Testis (tissue), 2 donors: ENCODE measurements at regions not wholly inside any gene's neighbourhood (a gene's known extent, or its start where the extent isn't known, plus 50 kb on each side); places are given as distances from the start of the nearest gene placed in this dataset.

Experiments used
- DNase-seq: peaks from one replicate; pipeline ENCODE4 v3.0.0-alpha.2; 2019
- H3K27ac ChIP-seq, 2 donors: fragments of 200-600 bp; sonication (generic); one replicate each; pipeline ENCODE4 v1.5.1; 2019
- H3K27me3 ChIP-seq: fragments of 200-600 bp; sonication (generic); one replicate; pipeline ENCODE4 v1.5.1; 2019
- H3K36me3 ChIP-seq: fragments of 200-600 bp; sonication (generic); one replicate; pipeline ENCODE4 v1.5.1; 2017; ENCODE audit warnings: low read depth; ENCODE audit errors: missing control alignments
- H3K4me1 ChIP-seq: fragments of 200-600 bp; sonication (generic); one replicate; pipeline ENCODE4 v1.5.1; 2019
- H3K4me3 ChIP-seq, 2 donors: fragments of 200-600 bp; sonication (generic); one replicate each; pipeline ENCODE4 v1.5.1; 2017 to 2019
- H3K9me3 ChIP-seq: fragments of 200-600 bp; sonication (generic); one replicate; pipeline ENCODE4 v1.5.1; 2017
- POLR2A ChIP-seq: fragments of 450-650 bp; IDR thresholded peaks from one replicate; pipeline ENCODE4 v1.6.1; 2017; ENCODE audit warnings: antibody characterized with exemption, mild to moderate bottlenecking, moderate library complexity
- WGBS, 2 donors: methylation state at CpG; one replicate each; pipeline ENCODE4 v1.1.5; 2018; 5-methylcytosine and 5-hydroxymethylcytosine counted together
- intact Hi-C: fragments of 100-400 bp; cut with DNase I; formaldehyde crosslinking; loops from one replicate; pipeline ENCODE4 v1.15.1; 2023; ENCODE audit warnings: low total_unique reads
- TF ChIP-seq, protein P1 (sequence below), 3 experiments: fragments of 450-650 bp in 2 of 3; fragments of 200-600 bp in 1 of 3; sonication (generic) in 1 of 3; IDR thresholded peaks; one replicate each; pipeline ENCODE4 v1.5.1; 2016 to 2019; ENCODE audit warnings: antibody characterized with exemption in 3 of 3, mild to moderate bottlenecking in 2 of 3, moderate library complexity in 1 of 3

DNA sequence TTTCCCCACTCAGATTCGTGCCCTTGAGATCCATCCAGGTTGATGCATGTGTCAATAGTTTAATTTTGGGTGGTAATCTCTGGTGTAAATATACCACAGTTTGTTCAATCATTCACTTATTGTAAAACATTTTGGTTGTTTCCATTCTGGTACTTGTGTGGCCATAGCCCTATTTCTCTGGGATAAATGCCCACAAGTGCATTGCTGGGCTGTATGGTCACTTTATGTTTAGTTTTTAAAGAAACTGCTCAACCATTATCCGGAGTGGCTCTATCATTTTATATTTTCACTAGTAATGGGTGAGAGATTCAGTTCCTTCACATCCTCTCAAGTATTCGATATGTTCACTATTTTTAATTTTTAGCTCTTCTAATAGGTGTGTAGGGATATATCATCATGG is 60.7 kb upstream of the RNF24 start:
- no peak for TF ChIP-seq POLR2A
- TF ChIP-seq, protein P1, sequence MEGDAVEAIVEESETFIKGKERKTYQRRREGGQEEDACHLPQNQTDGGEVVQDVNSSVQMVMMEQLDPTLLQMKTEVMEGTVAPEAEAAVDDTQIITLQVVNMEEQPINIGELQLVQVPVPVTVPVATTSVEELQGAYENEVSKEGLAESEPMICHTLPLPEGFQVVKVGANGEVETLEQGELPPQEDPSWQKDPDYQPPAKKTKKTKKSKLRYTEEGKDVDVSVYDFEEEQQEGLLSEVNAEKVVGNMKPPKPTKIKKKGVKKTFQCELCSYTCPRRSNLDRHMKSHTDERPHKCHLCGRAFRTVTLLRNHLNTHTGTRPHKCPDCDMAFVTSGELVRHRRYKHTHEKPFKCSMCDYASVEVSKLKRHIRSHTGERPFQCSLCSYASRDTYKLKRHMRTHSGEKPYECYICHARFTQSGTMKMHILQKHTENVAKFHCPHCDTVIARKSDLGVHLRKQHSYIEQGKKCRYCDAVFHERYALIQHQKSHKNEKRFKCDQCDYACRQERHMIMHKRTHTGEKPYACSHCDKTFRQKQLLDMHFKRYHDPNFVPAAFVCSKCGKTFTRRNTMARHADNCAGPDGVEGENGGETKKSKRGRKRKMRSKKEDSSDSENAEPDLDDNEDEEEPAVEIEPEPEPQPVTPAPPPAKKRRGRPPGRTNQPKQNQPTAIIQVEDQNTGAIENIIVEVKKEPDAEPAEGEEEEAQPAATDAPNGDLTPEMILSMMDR (IDR thresholded peaks at IDR 0.05), result no peak
- no peak overlapping the region for H3K27ac ChIP-seq
- H3K27me3 ChIP-seq, result no peaks in the 10 kb centered on the region
- DNase-seq, result no peak
- 89 to 90% methylated on average over 3 of the region's 3 CpGs for WGBS, 2 donors
- H3K4me1 ChIP-seq, result no peaks in the 10 kb centered on the region
- no peaks in the 10 kb centered on the region for H3K9me3 ChIP-seq
- intact Hi-C loops, result no loop called here
- no peaks in the 10 kb centered on the region for H3K36me3 ChIP-seq
- H3K4me3 ChIP-seq, result no peak overlapping the region

DNA sequence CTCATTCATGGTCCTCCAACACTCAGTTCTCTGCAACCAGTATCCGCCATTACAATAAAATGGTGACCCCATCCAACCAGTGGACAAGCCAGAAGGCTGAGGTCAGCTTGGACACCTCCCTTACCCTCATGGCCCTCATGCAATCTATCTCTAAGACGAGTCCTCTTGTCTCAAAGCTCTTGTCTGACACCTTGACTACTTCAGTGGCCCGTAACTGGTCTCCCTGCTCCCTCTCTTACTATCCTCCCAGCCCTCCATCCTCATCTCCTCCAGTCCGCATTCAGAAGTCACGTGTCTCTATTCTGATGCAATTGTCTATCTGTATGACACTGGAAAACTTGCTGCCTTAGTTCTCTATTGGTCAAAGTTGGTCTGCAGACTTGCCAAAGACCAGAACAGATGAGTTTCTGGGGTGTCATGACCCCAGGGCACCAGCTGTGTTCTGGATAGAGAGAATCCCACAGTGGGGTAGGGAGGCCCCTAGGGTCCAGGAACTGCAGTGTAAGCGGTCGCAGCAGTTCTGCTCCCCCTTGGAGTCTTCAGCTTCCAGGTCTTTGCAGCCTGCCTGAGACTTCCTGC is 59.6 kb upstream of the RNF24 start:
- intact Hi-C loops, result no loop called here
- Histone ChIP-seq H3K4me1 (no peaks in the 10 kb centered on the region), H3K27ac (no peak overlapping the region), H3K27me3 (no peaks in the 10 kb centered on the region), H3K9me3 (no peaks in the 10 kb centered on the region), H3K4me3 (no peak overlapping the region), H3K36me3 (no peaks in the 10 kb centered on the region)
- WGBS, 2 donors, result 85 to 87% methylated on average over 7 of the region's 7 CpGs
- no peak for TF ChIP-seq POLR2A
- TF ChIP-seq, protein P1 (IDR thresholded peaks at IDR 0.05), result no peak
- no peak for DNase-seq

DNA sequence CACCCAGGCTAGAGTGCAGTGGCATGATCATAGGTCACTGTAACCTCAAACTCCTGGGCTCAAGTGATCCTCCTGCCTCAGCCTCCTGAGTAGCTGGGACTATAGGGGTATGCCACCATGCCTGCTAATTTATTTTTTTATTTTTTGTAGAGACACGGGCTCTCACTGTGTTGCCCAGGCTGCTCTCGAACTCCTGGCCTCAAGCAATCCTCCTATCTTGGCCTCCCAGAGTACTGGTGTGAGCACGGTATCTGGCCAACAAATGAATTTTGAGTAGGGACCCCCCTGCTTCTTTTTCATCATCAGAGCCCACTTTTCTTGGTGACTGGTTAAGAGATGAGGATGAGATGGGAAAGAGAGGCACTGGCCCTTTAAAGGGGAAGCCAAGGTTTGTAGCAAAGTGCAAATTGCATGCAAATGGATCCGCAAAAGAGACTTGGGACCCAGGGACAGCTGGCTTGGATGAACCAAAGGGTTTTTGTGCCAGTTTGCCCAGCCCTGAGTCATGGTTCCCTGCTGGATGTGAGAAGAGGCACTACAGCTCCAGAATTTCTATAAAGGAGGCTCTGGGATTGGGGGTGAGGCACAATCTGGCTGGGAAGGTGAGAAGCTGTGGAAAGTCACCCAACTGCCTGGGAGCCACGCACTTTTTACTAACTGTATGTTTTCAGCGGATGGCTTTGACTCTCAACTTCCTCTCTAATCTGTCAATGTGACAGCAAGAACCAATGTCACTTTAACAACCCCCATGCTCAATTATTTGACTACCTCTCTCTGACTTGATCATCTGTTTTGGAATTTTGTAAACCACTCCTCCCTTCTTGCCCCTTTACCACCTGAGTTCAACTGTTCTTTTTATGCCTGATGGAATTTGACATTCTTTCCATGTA is 58.7 kb upstream of the RNF24 start:
- no peak for TF ChIP-seq POLR2A
- TF ChIP-seq, protein P1 (IDR thresholded peaks at IDR 0.05), result no peak
- Histone ChIP-seq H3K27me3 (no peaks in the 10 kb centered on the region), H3K27ac (no peak overlapping the region), H3K36me3 (no peaks in the 10 kb centered on the region), H3K4me3 (no peak overlapping the region), H3K4me1 (no peaks in the 10 kb centered on the region), H3K9me3 (no peaks in the 10 kb centered on the region)
- 86 to 92% methylated on average over 6 of the region's 6 CpGs for WGBS, 2 donors
- intact Hi-C loops, result no loop called here
- DNase-seq, result no peak

DNA sequence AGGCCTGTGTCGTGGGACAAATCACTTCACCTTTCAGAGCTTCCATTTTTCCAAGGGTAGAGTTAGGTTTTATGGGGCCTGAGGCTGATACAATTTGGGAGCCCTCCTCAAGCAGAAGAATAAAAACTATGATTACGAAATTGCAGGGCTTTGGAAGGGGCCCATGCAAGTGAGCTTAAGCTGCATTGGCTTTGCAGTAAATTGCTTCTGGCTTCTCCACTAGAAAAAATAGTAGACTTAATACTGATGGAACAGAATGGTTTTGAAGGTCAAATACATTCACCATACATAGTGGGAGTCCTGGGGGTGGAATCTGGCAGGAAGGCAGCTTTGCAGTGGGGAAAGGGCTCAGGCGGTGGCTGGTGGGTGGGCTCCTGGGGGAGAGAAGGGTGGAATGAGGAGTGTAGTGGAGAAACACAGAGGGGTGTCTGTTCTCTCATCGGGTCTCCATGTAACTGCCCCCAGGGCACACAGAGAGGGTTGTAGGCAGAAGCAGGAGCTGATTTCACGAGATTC is 55.9 kb upstream of the RNF24 start:
- Histone ChIP-seq H3K4me3 (no peak overlapping the region), H3K27ac (no peak overlapping the region), H3K27me3 (no peaks in the 10 kb centered on the region), H3K9me3 (no peaks in the 10 kb centered on the region), H3K4me1 (no peaks in the 10 kb centered on the region), H3K36me3 (no peaks in the 10 kb centered on the region)
- DNase-seq, result no peak
- TF ChIP-seq POLR2A, result no peak
- TF ChIP-seq, protein P1 (IDR thresholded peaks at IDR 0.05), result no peak
- intact Hi-C loops, result no loop called here
- WGBS, 2 donors, result 65 to 69% methylated on average over 5 of the region's 5 CpGs
